HepG2 (cell line): ENCODE measurements at regions not wholly inside any gene's neighbourhood (a gene's known extent, or its start where the extent isn't known, plus 50 kb on each side); places are given as distances from the start of the nearest gene placed in this dataset.

Experiments used
- DPF2 ChIP-seq: sonication (generic); formaldehyde crosslinking; IDR thresholded peaks from 2 replicates; pipeline ENCODE4 v1.4.0; 2020; ENCODE audit warnings: mild to moderate bottlenecking, low read depth, missing genetic modification reagents, borderline replicate concordance
- EHMT2 ChIP-seq: fragments of 200-600 bp; sonication (generic); IDR thresholded peaks from 2 replicates; pipeline ENCODE4 v1.7.0; 2017; ENCODE audit warnings: antibody characterized with exemption, low read depth, low read length, borderline replicate concordance
- MXI1 ChIP-seq: IDR thresholded peaks from 3 replicates; pipeline ENCODE4 v1.6.1; 2012; ENCODE audit warnings: low read depth, low read length, inconsistent platforms, borderline replicate concordance
- RFX3 ChIP-seq: IDR thresholded peaks from 2 replicates; pipeline ENCODE4 v1.6.1; 2016; ENCODE audit warnings: missing biosample characterization, missing genetic modification reagents
- SAP130 ChIP-seq: IDR thresholded peaks from 2 replicates; pipeline ENCODE4 v1.6.1; 2016; ENCODE audit warnings: low read depth
- SMARCC2 ChIP-seq: fragments of 450-650 bp; IDR thresholded peaks from 2 replicates; pipeline ENCODE4 v1.6.1; 2017; ENCODE audit warnings: antibody characterized with exemption, mild to moderate bottlenecking
- TP53 ChIP-seq: sonication (generic); formaldehyde crosslinking; conservative IDR thresholded peaks from 2 replicates; pipeline ENCODE4 v1.4.0; 2020; ENCODE audit warnings: missing genetic modification reagents
- ZBTB7A ChIP-seq: sonication (generic); formaldehyde crosslinking; IDR thresholded peaks from 2 replicates; pipeline ENCODE4 v1.8.0; 2022; ENCODE audit warnings: mild to moderate bottlenecking, missing genetic modification reagents
- ZFP90 ChIP-seq: sonication (generic); formaldehyde crosslinking; IDR thresholded peaks from 2 replicates; pipeline ENCODE4 v1.8.0; 2022; ENCODE audit warnings: missing genetic modification reagents, mild to moderate bottlenecking, inconsistent platforms, borderline replicate concordance
- ZNF644 ChIP-seq: IDR thresholded peaks from 2 replicates; pipeline ENCODE4 v1.6.1; 2016; ENCODE audit warnings: low read depth
- ZNF703 ChIP-seq: sonication (generic); formaldehyde crosslinking; IDR thresholded peaks from 2 replicates; pipeline ENCODE4 v1.5.1; 2020; ENCODE audit warnings: missing genetic modification reagents, mild to moderate bottlenecking, moderate library complexity, borderline replicate concordance
- ZNF746 ChIP-seq: sonication (generic); formaldehyde crosslinking; IDR thresholded peaks from 2 replicates; pipeline ENCODE4 v1.8.0; 2022; ENCODE audit warnings: mild to moderate bottlenecking, missing genetic modification reagents
- TF ChIP-seq, protein P1 (sequence below): sonication (generic); formaldehyde crosslinking; IDR thresholded peaks from 2 replicates; pipeline ENCODE4 v1.4.0; 2020; ENCODE audit warnings: missing genetic modification reagents
- TF ChIP-seq, protein P2 (sequence below): sonication (generic); formaldehyde crosslinking; IDR thresholded peaks from 2 replicates; pipeline ENCODE4 v1.4.0; 2020; ENCODE audit warnings: missing genetic modification reagents, mild to moderate bottlenecking, borderline replicate concordance
- TF ChIP-seq, protein P3 (sequence below): sonication (generic); formaldehyde crosslinking; IDR thresholded peaks from 2 replicates; pipeline ENCODE4 v1.5.0; 2020; ENCODE audit warnings: missing genetic modification reagents
- TF ChIP-seq, protein P4 (sequence below): sonication (generic); formaldehyde crosslinking; IDR thresholded peaks from 2 replicates; pipeline ENCODE4 v1.4.0; 2020; ENCODE audit warnings: missing genetic modification reagents, borderline replicate concordance
- TF ChIP-seq, protein P5 (sequence below): IDR thresholded peaks from 2 replicates; pipeline ENCODE4 v1.6.1; 2016; ENCODE audit warnings: low read depth
- TF ChIP-seq, protein P6 (sequence below): sonication (generic); formaldehyde crosslinking; conservative IDR thresholded peaks from 2 replicates; pipeline ENCODE4 v1.4.0; 2020; ENCODE audit warnings: mild to moderate bottlenecking, missing genetic modification reagents, moderate library complexity

DNA sequence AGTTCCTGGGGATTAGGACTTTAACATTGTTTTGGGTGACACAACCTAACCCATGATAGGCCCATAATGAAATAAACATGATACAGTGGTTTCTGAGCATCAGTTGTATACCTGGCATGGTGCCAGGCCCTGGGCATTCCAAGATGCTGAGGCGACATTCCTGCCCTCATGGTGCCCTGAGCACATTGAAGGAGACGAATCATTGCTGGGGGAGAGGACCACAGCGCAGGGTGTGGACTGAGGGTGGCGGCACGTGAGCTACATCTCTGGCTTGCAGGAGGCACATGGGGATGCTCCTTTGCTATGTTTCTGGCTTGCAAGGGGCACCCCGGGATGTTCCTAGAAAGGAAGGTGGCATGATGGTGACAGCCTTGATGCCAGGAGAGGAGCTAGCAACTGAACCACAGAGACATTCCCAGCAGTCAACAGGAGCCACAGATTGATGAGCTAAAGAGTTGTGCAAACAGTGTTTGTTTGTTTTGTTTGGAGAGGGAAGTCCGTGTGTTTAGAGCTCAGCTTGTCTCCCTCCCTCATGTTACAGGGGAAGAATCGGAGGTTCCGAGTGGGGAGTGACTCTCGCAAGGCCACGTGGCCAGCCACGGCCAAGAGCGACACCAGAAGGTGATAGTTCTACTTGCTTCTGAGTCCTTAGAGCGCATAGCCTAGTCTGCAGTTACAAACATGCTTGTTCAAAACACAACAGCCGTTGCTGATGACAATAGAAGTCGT is 106.4 kb downstream of the MIAT start (continued):
- TF ChIP-seq, protein P1, sequence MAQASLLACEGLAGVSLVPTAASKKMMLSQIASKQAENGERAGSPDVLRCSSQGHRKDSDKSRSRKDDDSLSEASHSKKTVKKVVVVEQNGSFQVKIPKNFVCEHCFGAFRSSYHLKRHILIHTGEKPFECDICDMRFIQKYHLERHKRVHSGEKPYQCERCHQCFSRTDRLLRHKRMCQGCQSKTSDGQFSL (CRISPR knock-in tag) = no peak
- peak; percentile 38 for TF ChIP-seq SAP130
- TF ChIP-seq, protein P2, sequence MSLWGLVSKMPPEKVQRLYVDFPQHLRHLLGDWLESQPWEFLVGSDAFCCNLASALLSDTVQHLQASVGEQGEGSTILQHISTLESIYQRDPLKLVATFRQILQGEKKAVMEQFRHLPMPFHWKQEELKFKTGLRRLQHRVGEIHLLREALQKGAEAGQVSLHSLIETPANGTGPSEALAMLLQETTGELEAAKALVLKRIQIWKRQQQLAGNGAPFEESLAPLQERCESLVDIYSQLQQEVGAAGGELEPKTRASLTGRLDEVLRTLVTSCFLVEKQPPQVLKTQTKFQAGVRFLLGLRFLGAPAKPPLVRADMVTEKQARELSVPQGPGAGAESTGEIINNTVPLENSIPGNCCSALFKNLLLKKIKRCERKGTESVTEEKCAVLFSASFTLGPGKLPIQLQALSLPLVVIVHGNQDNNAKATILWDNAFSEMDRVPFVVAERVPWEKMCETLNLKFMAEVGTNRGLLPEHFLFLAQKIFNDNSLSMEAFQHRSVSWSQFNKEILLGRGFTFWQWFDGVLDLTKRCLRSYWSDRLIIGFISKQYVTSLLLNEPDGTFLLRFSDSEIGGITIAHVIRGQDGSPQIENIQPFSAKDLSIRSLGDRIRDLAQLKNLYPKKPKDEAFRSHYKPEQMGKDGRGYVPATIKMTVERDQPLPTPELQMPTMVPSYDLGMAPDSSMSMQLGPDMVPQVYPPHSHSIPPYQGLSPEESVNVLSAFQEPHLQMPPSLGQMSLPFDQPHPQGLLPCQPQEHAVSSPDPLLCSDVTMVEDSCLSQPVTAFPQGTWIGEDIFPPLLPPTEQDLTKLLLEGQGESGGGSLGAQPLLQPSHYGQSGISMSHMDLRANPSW (CRISPR knock-in tag) = no peak
- no peak for TF ChIP-seq ZNF703
- TF ChIP-seq, protein P3, sequence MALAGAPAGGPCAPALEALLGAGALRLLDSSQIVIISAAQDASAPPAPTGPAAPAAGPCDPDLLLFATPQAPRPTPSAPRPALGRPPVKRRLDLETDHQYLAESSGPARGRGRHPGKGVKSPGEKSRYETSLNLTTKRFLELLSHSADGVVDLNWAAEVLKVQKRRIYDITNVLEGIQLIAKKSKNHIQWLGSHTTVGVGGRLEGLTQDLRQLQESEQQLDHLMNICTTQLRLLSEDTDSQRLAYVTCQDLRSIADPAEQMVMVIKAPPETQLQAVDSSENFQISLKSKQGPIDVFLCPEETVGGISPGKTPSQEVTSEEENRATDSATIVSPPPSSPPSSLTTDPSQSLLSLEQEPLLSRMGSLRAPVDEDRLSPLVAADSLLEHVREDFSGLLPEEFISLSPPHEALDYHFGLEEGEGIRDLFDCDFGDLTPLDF (CRISPR knock-in tag) = no peak
- no peak for TF ChIP-seq ZBTB7A (CRISPR knock-in tag)
- no peak for TF ChIP-seq ZNF746 (CRISPR knock-in tag)
- TF ChIP-seq DPF2 = no peak
- TF ChIP-seq, protein P4, sequence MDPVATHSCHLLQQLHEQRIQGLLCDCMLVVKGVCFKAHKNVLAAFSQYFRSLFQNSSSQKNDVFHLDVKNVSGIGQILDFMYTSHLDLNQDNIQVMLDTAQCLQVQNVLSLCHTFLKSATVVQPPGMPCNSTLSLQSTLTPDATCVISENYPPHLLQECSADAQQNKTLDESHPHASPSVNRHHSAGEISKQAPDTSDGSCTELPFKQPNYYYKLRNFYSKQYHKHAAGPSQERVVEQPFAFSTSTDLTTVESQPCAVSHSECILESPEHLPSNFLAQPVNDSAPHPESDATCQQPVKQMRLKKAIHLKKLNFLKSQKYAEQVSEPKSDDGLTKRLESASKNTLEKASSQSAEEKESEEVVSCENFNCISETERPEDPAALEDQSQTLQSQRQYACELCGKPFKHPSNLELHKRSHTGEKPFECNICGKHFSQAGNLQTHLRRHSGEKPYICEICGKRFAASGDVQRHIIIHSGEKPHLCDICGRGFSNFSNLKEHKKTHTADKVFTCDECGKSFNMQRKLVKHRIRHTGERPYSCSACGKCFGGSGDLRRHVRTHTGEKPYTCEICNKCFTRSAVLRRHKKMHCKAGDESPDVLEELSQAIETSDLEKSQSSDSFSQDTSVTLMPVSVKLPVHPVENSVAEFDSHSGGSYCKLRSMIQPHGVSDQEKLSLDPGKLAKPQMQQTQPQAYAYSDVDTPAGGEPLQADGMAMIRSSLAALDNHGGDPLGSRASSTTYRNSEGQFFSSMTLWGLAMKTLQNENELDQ (CRISPR knock-in tag) = no peak
- TF ChIP-seq ZNF644 (CRISPR knock-in tag) = no peak
- no peak for TF ChIP-seq ZFP90 (CRISPR knock-in tag)
- peak; percentile 45; the same call in 1 of the 3 replicates for TF ChIP-seq MXI1
- TF ChIP-seq SMARCC2 = no peak
- no peak for TF ChIP-seq EHMT2
- TF ChIP-seq, protein P5, sequence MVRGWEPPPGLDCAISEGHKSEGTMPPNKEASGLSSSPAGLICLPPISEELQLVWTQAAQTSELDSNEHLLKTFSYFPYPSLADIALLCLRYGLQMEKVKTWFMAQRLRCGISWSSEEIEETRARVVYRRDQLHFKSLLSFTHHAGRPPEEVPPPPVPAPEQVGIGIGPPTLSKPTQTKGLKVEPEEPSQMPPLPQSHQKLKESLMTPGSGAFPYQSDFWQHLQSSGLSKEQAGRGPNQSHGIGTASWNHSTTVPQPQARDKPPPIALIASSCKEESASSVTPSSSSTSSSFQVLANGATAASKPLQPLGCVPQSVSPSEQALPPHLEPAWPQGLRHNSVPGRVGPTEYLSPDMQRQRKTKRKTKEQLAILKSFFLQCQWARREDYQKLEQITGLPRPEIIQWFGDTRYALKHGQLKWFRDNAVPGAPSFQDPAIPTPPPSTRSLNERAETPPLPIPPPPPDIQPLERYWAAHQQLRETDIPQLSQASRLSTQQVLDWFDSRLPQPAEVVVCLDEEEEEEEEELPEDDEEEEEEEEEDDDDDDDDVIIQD (CRISPR knock-in tag) = peak; percentile 82
- TF ChIP-seq RFX3 (CRISPR knock-in tag) = no peak
- TF ChIP-seq TP53 = no peak
- TF ChIP-seq, protein P6, sequence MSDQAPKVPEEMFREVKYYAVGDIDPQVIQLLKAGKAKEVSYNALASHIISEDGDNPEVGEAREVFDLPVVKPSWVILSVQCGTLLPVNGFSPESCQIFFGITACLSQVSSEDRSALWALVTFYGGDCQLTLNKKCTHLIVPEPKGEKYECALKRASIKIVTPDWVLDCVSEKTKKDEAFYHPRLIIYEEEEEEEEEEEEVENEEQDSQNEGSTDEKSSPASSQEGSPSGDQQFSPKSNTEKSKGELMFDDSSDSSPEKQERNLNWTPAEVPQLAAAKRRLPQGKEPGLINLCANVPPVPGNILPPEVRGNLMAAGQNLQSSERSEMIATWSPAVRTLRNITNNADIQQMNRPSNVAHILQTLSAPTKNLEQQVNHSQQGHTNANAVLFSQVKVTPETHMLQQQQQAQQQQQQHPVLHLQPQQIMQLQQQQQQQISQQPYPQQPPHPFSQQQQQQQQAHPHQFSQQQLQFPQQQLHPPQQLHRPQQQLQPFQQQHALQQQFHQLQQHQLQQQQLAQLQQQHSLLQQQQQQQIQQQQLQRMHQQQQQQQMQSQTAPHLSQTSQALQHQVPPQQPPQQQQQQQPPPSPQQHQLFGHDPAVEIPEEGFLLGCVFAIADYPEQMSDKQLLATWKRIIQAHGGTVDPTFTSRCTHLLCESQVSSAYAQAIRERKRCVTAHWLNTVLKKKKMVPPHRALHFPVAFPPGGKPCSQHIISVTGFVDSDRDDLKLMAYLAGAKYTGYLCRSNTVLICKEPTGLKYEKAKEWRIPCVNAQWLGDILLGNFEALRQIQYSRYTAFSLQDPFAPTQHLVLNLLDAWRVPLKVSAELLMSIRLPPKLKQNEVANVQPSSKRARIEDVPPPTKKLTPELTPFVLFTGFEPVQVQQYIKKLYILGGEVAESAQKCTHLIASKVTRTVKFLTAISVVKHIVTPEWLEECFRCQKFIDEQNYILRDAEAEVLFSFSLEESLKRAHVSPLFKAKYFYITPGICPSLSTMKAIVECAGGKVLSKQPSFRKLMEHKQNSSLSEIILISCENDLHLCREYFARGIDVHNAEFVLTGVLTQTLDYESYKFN (CRISPR knock-in tag) = no peak
